PFSK-1 (cell line): ENCODE measurements at regions not wholly inside any gene's neighbourhood (a gene's known extent, or its start where the extent isn't known, plus 50 kb on each side); places are given as distances from the start of the nearest gene placed in this dataset.

Experiments used
- POLR2AphosphoS5 ChIP-seq: IDR thresholded peaks from 2 replicates; pipeline ENCODE4 v1.6.1; 2012; ENCODE audit warnings: low read depth, mild to moderate bottlenecking, control low read depth, low read length, moderate library complexity
- TAF1 ChIP-seq: IDR thresholded peaks from 2 replicates; pipeline ENCODE4 v1.6.1; 2012; ENCODE audit warnings: low read length, control low read depth, borderline replicate concordance; ENCODE audit not compliant: insufficient read depth
- TF ChIP-seq, protein P1 (sequence below), 2 experiments: IDR thresholded peaks; 2 replicates each; pipeline versions ENCODE4 v1.6.1 to v1.8.0; 2011 to 2012; ENCODE audit warnings: low read depth in 2 of 2, low read length in 2 of 2, control low read depth in 1 of 2, inconsistent platforms in 1 of 2, mild to moderate bottlenecking in 1 of 2, moderate library complexity in 1 of 2; ENCODE audit not compliant: insufficient read depth in 1 of 2

- TF ChIP-seq, protein P1, sequence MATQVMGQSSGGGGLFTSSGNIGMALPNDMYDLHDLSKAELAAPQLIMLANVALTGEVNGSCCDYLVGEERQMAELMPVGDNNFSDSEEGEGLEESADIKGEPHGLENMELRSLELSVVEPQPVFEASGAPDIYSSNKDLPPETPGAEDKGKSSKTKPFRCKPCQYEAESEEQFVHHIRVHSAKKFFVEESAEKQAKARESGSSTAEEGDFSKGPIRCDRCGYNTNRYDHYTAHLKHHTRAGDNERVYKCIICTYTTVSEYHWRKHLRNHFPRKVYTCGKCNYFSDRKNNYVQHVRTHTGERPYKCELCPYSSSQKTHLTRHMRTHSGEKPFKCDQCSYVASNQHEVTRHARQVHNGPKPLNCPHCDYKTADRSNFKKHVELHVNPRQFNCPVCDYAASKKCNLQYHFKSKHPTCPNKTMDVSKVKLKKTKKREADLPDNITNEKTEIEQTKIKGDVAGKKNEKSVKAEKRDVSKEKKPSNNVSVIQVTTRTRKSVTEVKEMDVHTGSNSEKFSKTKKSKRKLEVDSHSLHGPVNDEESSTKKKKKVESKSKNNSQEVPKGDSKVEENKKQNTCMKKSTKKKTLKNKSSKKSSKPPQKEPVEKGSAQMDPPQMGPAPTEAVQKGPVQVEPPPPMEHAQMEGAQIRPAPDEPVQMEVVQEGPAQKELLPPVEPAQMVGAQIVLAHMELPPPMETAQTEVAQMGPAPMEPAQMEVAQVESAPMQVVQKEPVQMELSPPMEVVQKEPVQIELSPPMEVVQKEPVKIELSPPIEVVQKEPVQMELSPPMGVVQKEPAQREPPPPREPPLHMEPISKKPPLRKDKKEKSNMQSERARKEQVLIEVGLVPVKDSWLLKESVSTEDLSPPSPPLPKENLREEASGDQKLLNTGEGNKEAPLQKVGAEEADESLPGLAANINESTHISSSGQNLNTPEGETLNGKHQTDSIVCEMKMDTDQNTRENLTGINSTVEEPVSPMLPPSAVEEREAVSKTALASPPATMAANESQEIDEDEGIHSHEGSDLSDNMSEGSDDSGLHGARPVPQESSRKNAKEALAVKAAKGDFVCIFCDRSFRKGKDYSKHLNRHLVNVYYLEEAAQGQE (IDR thresholded peaks at IDR 0.05; ENCODE audit: insufficient read depth in 1 of 2, low read depth in 2 of 2, low read length in 2 of 2): no peak
- TF ChIP-seq POLR2AphosphoS5 (no peak), TAF1 (no peak)
Observed at GRCh38 chr13:80530191-80530590, 189.3 kb upstream of the SPRY2 start.
